MG63 (cell line): ENCODE measurements at regions not wholly inside any gene's neighbourhood (a gene's known extent, or its start where the extent isn't known, plus 50 kb on each side); places are given as distances from the start of the nearest gene placed in this dataset.
"Not testable (repeated sequence)": the region's sequence is repeated elsewhere in the genome, so short reads cannot be mapped to it uniquely, and the experiment has no call there.

ENCODE experiments used
- DNase-seq: peaks from one replicate; pipeline ENCODE4 v3.0.0-alpha.2; 2020
- H3K27me3 ChIP-seq: fragments of 250-450 bp; sonication (Bioruptor Pico); 2 replicates; pipeline ENCODE4 v1.5.1; 2020; ENCODE audit warnings: mild to moderate bottlenecking, moderate library complexity
- H3K36me3 ChIP-seq: fragments of 250-450 bp; sonication (Bioruptor Pico); 2 replicates; pipeline ENCODE4 v1.5.1; 2020; ENCODE audit warnings: mild to moderate bottlenecking, moderate library complexity
- H3K4me3 ChIP-seq: fragments of 250-450 bp; sonication (Bioruptor Pico); 2 replicates; pipeline ENCODE4 v1.5.1; 2020; ENCODE audit warnings: mild to moderate bottlenecking, moderate library complexity
- H3K9me3 ChIP-seq: fragments of 250-450 bp; sonication (Bioruptor Pico); 2 replicates; pipeline ENCODE4 v1.5.1; 2020; ENCODE audit warnings: mild to moderate bottlenecking, moderate library complexity

- H3K36me3 ChIP-seq, DNase-seq, H3K4me3 ChIP-seq, H3K9me3 ChIP-seq, H3K27me3 ChIP-seq: not testable (repeated sequence)
Measured at GRCh38 chr1:121080197-121080903, 103.8 kb downstream of the FAM72B start.

GRCh38 chr1:121080904-121081264 lies 103.3 kb downstream of the FAM72B start:
- not testable (repeated sequence) for DNase-seq, H3K27me3 ChIP-seq, H3K9me3 ChIP-seq, H3K4me3 ChIP-seq, H3K36me3 ChIP-seq

- H3K9me3 ChIP-seq, H3K4me3 ChIP-seq, H3K36me3 ChIP-seq, H3K27me3 ChIP-seq, DNase-seq: not testable (repeated sequence)
Measured at GRCh38 chr1:121081625-121082199, 102.4 kb downstream of the FAM72B start.

- not testable (repeated sequence) for DNase-seq, H3K9me3 ChIP-seq, H3K36me3 ChIP-seq, H3K4me3 ChIP-seq, H3K27me3 ChIP-seq
Measured at GRCh38 chr1:121082995-121083394, 101.1 kb downstream of the FAM72B start.

- H3K36me3 ChIP-seq, H3K27me3 ChIP-seq, H3K9me3 ChIP-seq, DNase-seq, H3K4me3 ChIP-seq: not testable (repeated sequence)
Measured at GRCh38 chr1:121086249-121086648, 97.9 kb downstream of the FAM72B start.

GRCh38 chr1:121087221-121087620 lies 96.9 kb downstream of the FAM72B start:
- not testable (repeated sequence) for H3K9me3 ChIP-seq, H3K4me3 ChIP-seq, H3K27me3 ChIP-seq, DNase-seq, H3K36me3 ChIP-seq

GRCh38 chr1:121088568-121088967 lies 95.6 kb downstream of the FAM72B start:
- H3K36me3 ChIP-seq: not testable (repeated sequence)

GRCh38 chr1:121092329-121092968 lies 91.7 kb downstream of the FAM72B start:
- not testable (repeated sequence) for H3K9me3 ChIP-seq, H3K27me3 ChIP-seq, H3K4me3 ChIP-seq, DNase-seq, H3K36me3 ChIP-seq

More at GRCh38 chr1:121088568-121088967, 95.6 kb downstream of the FAM72B start:
- DNase-seq, H3K4me3 ChIP-seq, H3K27me3 ChIP-seq, H3K9me3 ChIP-seq: not testable (repeated sequence)

- not testable (repeated sequence) for H3K36me3 ChIP-seq, H3K4me3 ChIP-seq, DNase-seq, H3K9me3 ChIP-seq, H3K27me3 ChIP-seq
Measured at GRCh38 chr1:121095014-121095413, 89.1 kb downstream of the FAM72B start.

- not testable (repeated sequence) for H3K36me3 ChIP-seq, H3K27me3 ChIP-seq, H3K9me3 ChIP-seq
- DNase-seq: peak; percentile 77
- H3K4me3 ChIP-seq: peak overlapping the region; percentile 41
Measured at GRCh38 chr1:121097127-121097866, 86.8 kb downstream of the FAM72B start.

- not testable (repeated sequence) for DNase-seq, H3K36me3 ChIP-seq, H3K27me3 ChIP-seq, H3K4me3 ChIP-seq, H3K9me3 ChIP-seq
Measured at GRCh38 chr1:121097867-121098215, 86.3 kb downstream of the FAM72B start.

GRCh38 chr1:121109025-121109424 lies 75.1 kb downstream of the FAM72B start:
- not testable (repeated sequence) for H3K9me3 ChIP-seq, H3K36me3 ChIP-seq, H3K4me3 ChIP-seq

GRCh38 chr1:121116522-121117297 lies 67.4 kb downstream of the FAM72B start:
- H3K36me3 ChIP-seq, H3K27me3 ChIP-seq, H3K4me3 ChIP-seq, H3K9me3 ChIP-seq, DNase-seq: not testable (repeated sequence)

More at GRCh38 chr1:121109025-121109424, 75.1 kb downstream of the FAM72B start:
- not testable (repeated sequence) for DNase-seq, H3K27me3 ChIP-seq

- H3K36me3 ChIP-seq, H3K9me3 ChIP-seq, H3K4me3 ChIP-seq, H3K27me3 ChIP-seq, DNase-seq: not testable (repeated sequence)
Measured at GRCh38 chr1:121117298-121117611, 66.9 kb downstream of the FAM72B start.

- H3K27me3 ChIP-seq, H3K4me3 ChIP-seq, H3K36me3 ChIP-seq, DNase-seq, H3K9me3 ChIP-seq: not testable (repeated sequence)
Measured at GRCh38 chr1:121117622-121118479, 66.3 kb downstream of the FAM72B start.
